C4-2B (cell line): ENCODE measurements at regions not wholly inside any gene's neighbourhood (a gene's known extent, or its start where the extent isn't known, plus 50 kb on each side); places are given as distances from the start of the nearest gene placed in this dataset.

Experiments
- CTCF ChIP-seq: fragments of 450-650 bp; conservative IDR thresholded peaks from 2 replicates; pipeline ENCODE4 v1.5.1; 2017; ENCODE audit warnings: mild to moderate bottlenecking
- ZFX ChIP-seq: fragments of 450-650 bp; IDR thresholded peaks from 2 replicates; pipeline ENCODE4 v1.6.1; 2017

GRCh38 chr7:13072014-13072413, 384.6 kb downstream of the ARL4A start:
- TF ChIP-seq CTCF: no peak
- TF ChIP-seq ZFX: no peak
